Neural cell (in vitro differentiated cells): ENCODE measurements at regions not wholly inside any gene's neighbourhood (a gene's known extent, or its start where the extent isn't known, plus 50 kb on each side); places are given as distances from the start of the nearest gene placed in this dataset.

ENCODE experiments used
- H2AFZ ChIP-seq: fragments of 200-600, 300-800 bp; sonication (generic), shearing (Covaris generic); 2 replicates; pipeline ENCODE4 v1.6.0; 2014; ENCODE audit warnings: low read depth, mild to moderate bottlenecking, antibody characterized with exemption, low read length, moderate library complexity
- H3F3A ChIP-seq: fragments of 200-600 bp; shearing (Covaris generic); 2 replicates; pipeline ENCODE4 v1.6.1; 2016; ENCODE audit warnings: mild to moderate bottlenecking, moderate library complexity, mixed read lengths, antibody characterized with exemption, low read length; ENCODE audit not compliant: insufficient read depth, poor library complexity, severe bottlenecking
- H3K27ac ChIP-seq: fragments of 200-600, 300-800 bp; sonication (generic), shearing (Covaris generic); 2 replicates; pipeline ENCODE4 v1.5.1; 2014; ENCODE audit warnings: mild to moderate bottlenecking, low read length, moderate library complexity
- H3K27me3 ChIP-seq: fragments of 300-800, 200-600 bp; sonication (generic), shearing (Covaris generic); 2 replicates; pipeline ENCODE4 v1.6.0; 2014; ENCODE audit warnings: mild to moderate bottlenecking, low read depth, low read length, moderate library complexity; ENCODE audit not compliant: insufficient read depth
- H3K36me3 ChIP-seq: fragments of 300-800, 200-600 bp; sonication (generic), shearing (Covaris generic); 2 replicates; pipeline ENCODE4 v1.5.1; 2014; ENCODE audit warnings: mild to moderate bottlenecking, antibody characterized with exemption, low read length, moderate library complexity; ENCODE audit not compliant: insufficient read depth
- H3K4me2 ChIP-seq: fragments of 300-800, 200-600 bp; sonication (generic), shearing (Covaris generic); 2 replicates; pipeline ENCODE4 v1.6.0; 2014; ENCODE audit warnings: mild to moderate bottlenecking, low read length
- H3K4me3 ChIP-seq: fragments of 300-800, 200-600 bp; sonication (generic), shearing (Covaris generic); 2 replicates; pipeline ENCODE4 v1.5.1; 2014; ENCODE audit warnings: mild to moderate bottlenecking, low read length, moderate library complexity
- H3K79me2 ChIP-seq: fragments of 200-600 bp; shearing (Covaris generic); replicated peaks from 2 replicates; pipeline ENCODE4 v1.6.0; 2014; ENCODE audit warnings: mild to moderate bottlenecking, low read length, moderate library complexity; ENCODE audit not compliant: insufficient read depth
- H3K9ac ChIP-seq: fragments of 300-800, 200-600 bp; sonication (generic), shearing (Covaris generic); 2 replicates; pipeline ENCODE4 v1.6.1; 2016; ENCODE audit warnings: mild to moderate bottlenecking, low read length, mixed read lengths
- H3K9me2 ChIP-seq: fragments of 200-600 bp; shearing (Covaris generic); 2 replicates; pipeline ENCODE4 v1.6.1; 2016; ENCODE audit warnings: mild to moderate bottlenecking, low read length, mixed read lengths; ENCODE audit not compliant: insufficient read depth
- H3K9me3 ChIP-seq: fragments of 200-600, 300-800 bp; sonication (generic), shearing (Covaris generic); 2 replicates; pipeline ENCODE4 v1.6.1; 2016; ENCODE audit warnings: mild to moderate bottlenecking, mixed run types, low read length, moderate library complexity, mixed read lengths
- H4K20me1 ChIP-seq: fragments of 200-600 bp; shearing (Covaris generic); 2 replicates; pipeline ENCODE4 v1.6.1; 2016; ENCODE audit warnings: mild to moderate bottlenecking, mixed run types; ENCODE audit not compliant: insufficient read depth
- EP300 ChIP-seq: fragments of 450-650 bp; conservative IDR thresholded peaks from 2 replicates; pipeline ENCODE4 v1.6.1; 2014; ENCODE audit warnings: antibody characterized with exemption, mild to moderate bottlenecking, moderate library complexity; ENCODE audit not compliant: poor library complexity, severe bottlenecking
- EZH2 ChIP-seq: fragments of 200-600, 300-800 bp; shearing (Covaris generic), sonication (generic); IDR thresholded peaks from 2 replicates; pipeline ENCODE4 v1.6.1; 2014; ENCODE audit warnings: antibody characterized with exemption, low read length, borderline replicate concordance, mild to moderate bottlenecking; ENCODE audit not compliant: insufficient read depth, poor library complexity, severe bottlenecking
- MXI1 ChIP-seq: fragments of 450-650 bp; conservative IDR thresholded peaks from 2 replicates; pipeline ENCODE4 v1.6.1; 2014; ENCODE audit warnings: antibody characterized with exemption, mild to moderate bottlenecking; ENCODE audit not compliant: poor library complexity, severe bottlenecking
- POLR2AphosphoS5 ChIP-seq: IDR thresholded peaks from 2 replicates; pipeline ENCODE4 v1.6.1; 2012
- RAD21 ChIP-seq: fragments of 450-650 bp; conservative IDR thresholded peaks from 2 replicates; pipeline ENCODE4 v1.6.1; 2014; ENCODE audit warnings: antibody characterized with exemption, mild to moderate bottlenecking, moderate library complexity
- SMC3 ChIP-seq: fragments of 450-650 bp; conservative IDR thresholded peaks from 2 replicates; pipeline ENCODE4 v1.6.1; 2014; ENCODE audit warnings: antibody characterized with exemption, mild to moderate bottlenecking, moderate library complexity; ENCODE audit not compliant: poor library complexity
- TAF1 ChIP-seq: IDR thresholded peaks from 2 replicates; pipeline ENCODE4 v1.6.1; 2012; ENCODE audit warnings: low read depth
- TF ChIP-seq, protein P1 (sequence below): IDR thresholded peaks from 2 replicates; pipeline ENCODE4 v1.6.1; 2012; ENCODE audit warnings: borderline replicate concordance
- TF ChIP-seq, protein P2 (sequence below): fragments of 450-650 bp; IDR thresholded peaks from 2 replicates; pipeline ENCODE4 v1.5.1; 2014; ENCODE audit warnings: antibody characterized with exemption, mild to moderate bottlenecking, moderate library complexity; ENCODE audit not compliant: poor library complexity, severe bottlenecking

DNA sequence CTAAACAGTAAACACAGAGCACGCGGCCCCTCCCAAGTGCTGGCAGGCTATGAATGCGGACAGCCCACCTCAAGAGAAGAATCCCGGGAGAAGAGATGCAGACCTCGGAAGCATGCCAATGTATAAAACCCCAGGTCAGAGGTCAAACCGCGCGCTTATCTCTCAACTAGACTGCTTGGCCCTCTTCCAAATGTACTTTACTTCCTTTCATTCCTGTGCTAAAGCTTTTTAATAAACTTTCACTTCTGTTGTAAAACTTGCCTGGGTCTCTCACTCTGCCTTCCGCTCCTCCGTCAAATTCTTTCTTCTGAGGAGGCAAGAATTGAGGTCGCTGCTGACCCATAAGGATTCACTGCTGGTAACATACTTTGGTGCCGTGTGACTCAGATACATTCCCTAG lies 216.0 kb downstream of the S1PR1 start:
- no peaks in the 10 kb centered on the region for H3K9me2 ChIP-seq
- H3K27me3 ChIP-seq = no peaks in the 10 kb centered on the region
- H3K9ac ChIP-seq = no peak overlapping the region
- no peak overlapping the region for H3K27ac ChIP-seq
- no peaks in the 10 kb centered on the region for H3K79me2 ChIP-seq
- no peaks in the 10 kb centered on the region for H3K9me3 ChIP-seq
- H3K4me3 ChIP-seq = no peak overlapping the region
- no peaks in the 10 kb centered on the region for H4K20me1 ChIP-seq
- no peaks in the 10 kb centered on the region for H3F3A ChIP-seq
- H3K4me2 ChIP-seq = no peak overlapping the region
- no peak overlapping the region for H2AFZ ChIP-seq
- no peak for TF ChIP-seq MXI1
- TF ChIP-seq, protein P1, sequence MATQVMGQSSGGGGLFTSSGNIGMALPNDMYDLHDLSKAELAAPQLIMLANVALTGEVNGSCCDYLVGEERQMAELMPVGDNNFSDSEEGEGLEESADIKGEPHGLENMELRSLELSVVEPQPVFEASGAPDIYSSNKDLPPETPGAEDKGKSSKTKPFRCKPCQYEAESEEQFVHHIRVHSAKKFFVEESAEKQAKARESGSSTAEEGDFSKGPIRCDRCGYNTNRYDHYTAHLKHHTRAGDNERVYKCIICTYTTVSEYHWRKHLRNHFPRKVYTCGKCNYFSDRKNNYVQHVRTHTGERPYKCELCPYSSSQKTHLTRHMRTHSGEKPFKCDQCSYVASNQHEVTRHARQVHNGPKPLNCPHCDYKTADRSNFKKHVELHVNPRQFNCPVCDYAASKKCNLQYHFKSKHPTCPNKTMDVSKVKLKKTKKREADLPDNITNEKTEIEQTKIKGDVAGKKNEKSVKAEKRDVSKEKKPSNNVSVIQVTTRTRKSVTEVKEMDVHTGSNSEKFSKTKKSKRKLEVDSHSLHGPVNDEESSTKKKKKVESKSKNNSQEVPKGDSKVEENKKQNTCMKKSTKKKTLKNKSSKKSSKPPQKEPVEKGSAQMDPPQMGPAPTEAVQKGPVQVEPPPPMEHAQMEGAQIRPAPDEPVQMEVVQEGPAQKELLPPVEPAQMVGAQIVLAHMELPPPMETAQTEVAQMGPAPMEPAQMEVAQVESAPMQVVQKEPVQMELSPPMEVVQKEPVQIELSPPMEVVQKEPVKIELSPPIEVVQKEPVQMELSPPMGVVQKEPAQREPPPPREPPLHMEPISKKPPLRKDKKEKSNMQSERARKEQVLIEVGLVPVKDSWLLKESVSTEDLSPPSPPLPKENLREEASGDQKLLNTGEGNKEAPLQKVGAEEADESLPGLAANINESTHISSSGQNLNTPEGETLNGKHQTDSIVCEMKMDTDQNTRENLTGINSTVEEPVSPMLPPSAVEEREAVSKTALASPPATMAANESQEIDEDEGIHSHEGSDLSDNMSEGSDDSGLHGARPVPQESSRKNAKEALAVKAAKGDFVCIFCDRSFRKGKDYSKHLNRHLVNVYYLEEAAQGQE = no peak
- no peaks in the 10 kb centered on the region for H3K36me3 ChIP-seq

DNA sequence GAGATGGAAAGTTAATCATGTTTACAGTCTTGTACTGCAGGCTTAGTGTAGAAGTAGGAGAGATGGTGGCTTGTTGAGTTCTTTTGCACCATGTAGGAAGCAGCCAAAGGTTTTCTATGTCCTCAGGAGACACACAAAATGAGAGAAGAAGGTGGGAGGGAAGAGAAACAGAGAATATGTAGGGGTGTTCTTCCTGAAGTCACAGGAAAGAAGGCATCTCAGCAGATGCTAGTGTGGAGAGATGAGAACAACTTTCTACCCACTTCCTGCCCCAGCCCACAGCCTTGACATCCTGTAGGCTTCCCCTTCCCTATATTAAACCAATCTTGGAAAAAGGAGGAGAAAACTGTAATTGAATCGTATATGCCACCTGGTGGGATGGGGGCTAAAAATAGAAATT lies 217.0 kb downstream of the S1PR1 start:
- Histone ChIP-seq H3K36me3 (no peaks in the 10 kb centered on the region), H3K9me3 (no peaks in the 10 kb centered on the region), H3K9me2 (no peaks in the 10 kb centered on the region), H4K20me1 (no peaks in the 10 kb centered on the region), H3K9ac (no peak overlapping the region), H3K27me3 (no peaks in the 10 kb centered on the region), H3F3A (no peaks in the 10 kb centered on the region), H3K79me2 (no peaks in the 10 kb centered on the region), H3K4me2 (no peak overlapping the region), H3K4me3 (no peak overlapping the region), H2AFZ (no peak overlapping the region), H3K27ac (no peak overlapping the region)
- TF ChIP-seq SMC3 (no peak), TAF1 (no peak), POLR2AphosphoS5 (no peak), RAD21 (no peak), EP300 (no peak), MXI1 (no peak), EZH2 (no peak)
- TF ChIP-seq, protein P2, sequence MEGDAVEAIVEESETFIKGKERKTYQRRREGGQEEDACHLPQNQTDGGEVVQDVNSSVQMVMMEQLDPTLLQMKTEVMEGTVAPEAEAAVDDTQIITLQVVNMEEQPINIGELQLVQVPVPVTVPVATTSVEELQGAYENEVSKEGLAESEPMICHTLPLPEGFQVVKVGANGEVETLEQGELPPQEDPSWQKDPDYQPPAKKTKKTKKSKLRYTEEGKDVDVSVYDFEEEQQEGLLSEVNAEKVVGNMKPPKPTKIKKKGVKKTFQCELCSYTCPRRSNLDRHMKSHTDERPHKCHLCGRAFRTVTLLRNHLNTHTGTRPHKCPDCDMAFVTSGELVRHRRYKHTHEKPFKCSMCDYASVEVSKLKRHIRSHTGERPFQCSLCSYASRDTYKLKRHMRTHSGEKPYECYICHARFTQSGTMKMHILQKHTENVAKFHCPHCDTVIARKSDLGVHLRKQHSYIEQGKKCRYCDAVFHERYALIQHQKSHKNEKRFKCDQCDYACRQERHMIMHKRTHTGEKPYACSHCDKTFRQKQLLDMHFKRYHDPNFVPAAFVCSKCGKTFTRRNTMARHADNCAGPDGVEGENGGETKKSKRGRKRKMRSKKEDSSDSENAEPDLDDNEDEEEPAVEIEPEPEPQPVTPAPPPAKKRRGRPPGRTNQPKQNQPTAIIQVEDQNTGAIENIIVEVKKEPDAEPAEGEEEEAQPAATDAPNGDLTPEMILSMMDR = no peak
- TF ChIP-seq, protein P1 = no peak
